CD4-positive, alpha-beta T cell treated with Interleukin-4 for 1 hour (primary cell): ENCODE measurements at regions not wholly inside any gene's neighbourhood (a gene's known extent, or its start where the extent isn't known, plus 50 kb on each side); places are given as distances from the start of the nearest gene placed in this dataset.

Experiments
- DNase-seq, 2 donors: peaks; one replicate each; pipeline ENCODE4 v3.0.0-alpha.2; 2020 to 2022

- DNase-seq: no peak
Observed at GRCh38 chr12:82149045-82149444, 209.1 kb downstream of the CCDC59 start.

DNA sequence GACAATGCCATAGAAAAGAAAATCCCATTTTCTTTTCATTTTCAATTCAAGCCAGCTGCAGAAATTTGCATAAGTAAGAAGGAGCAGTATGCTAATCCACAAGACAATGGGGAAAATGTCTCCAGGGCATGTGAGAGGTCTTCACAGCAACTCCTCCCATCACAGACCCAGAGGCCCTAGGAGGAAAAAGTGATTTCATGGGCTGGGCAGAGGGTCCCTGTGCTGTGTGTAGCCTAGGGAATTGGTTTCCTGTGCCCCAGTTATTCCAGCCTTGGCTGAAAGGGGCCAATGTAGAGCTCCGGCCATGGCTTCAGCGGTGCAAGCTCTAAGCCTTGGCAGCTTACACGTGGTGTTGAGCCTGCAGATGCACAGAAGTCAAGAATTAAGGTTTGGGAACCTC lies 211.4 kb downstream of the CCDC59 start:
- no peak for DNase-seq

- DNase-seq: no peak
Observed at GRCh38 chr12:82144505-82144904, 213.7 kb downstream of the CCDC59 start.

DNA sequence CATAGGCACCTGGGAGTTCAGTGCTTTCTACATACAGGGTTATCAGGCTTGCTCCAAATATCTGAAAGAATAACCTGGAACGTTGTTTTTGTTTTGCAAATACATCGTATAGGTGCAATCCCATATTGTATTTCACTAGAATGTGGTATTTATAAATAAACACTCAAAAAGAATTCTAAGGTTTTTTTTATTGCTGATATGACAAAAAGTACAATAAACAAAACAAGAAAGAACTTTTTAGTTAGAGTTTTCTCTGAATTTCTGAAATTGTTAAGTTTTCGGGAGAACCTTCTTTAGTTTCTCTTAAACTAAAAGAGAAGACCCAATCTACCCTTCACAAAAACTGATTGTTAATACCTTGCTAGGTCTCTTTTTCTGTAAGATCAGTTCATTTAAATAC lies 225.8 kb downstream of the CCDC59 start:
- DNase-seq: no peak

DNA sequence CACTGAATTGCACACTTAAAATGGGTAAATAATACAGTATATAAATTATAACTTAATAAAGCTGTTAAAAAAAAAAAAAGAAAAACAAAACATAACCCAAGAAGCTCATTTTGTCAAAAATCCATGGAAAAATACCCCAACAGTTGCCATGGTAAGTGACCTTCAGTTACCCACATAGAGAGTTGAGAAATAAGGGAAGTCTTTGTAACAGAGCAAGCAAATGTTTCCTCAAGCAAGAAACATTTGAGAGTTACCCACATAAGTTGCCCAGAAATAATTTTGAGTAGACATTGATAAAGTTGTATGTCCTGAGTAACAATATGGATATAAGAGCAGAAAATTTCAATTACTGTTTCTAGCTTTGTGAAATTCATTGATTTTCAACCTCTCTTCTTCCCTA lies 227.4 kb downstream of the CCDC59 start:
- DNase-seq: no peak

GRCh38 chr12:82124711-82125380 lies 233.3 kb downstream of the CCDC59 start:
- DNase-seq: no peak

- DNase-seq: no peak
Observed at GRCh38 chr12:82121545-82121944, 236.6 kb downstream of the CCDC59 start.

GRCh38 chr12:82120901-82121300 lies 237.3 kb downstream of the CCDC59 start:
- no peak for DNase-seq

DNA sequence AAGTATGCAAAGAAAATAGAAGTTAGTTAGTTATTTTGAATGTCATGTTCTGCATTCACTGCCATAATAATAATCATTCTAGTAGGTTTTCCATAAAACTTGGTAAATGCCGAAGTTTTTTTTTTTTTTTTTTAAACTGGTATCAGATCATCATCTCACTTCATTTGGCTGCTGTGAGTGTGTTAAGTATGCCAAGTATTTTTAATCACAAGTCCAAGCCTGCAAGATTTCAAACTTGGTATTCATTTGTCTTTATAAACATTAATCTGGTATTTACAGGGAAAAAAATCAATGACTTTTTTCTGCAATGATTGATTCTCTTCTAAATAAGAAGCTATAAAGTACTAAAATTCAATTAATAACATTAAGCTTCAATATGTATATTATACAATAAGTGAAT lies 248.9 kb downstream of the CCDC59 start:
- no peak for DNase-seq

DNA sequence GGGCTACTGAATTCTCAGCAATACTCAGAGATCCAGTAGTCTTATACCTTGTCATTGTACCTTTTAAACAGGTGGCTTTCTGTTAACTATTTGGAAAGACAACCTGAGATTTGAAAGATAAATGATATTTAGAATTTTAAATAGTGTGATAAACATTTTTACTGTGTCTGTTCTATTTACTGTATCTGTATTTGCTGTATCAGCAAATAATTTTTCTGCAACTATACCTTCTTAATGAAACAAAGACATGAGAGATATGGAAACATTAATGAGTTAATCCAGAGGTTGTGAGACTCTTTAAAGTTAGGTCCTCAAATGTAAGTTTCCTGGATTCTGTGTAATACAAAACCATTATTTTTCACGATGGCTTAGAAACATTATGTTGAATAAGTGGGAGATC lies 249.6 kb downstream of the CCDC59 start:
- DNase-seq: no peak

GRCh38 chr12:82099216-82099615 lies 259.0 kb downstream of the CCDC59 start:
- DNase-seq: no peak

GRCh38 chr12:82097877-82098276 lies 260.3 kb downstream of the CCDC59 start:
- no peak for DNase-seq

GRCh38 chr12:82097438-82097837 lies 260.7 kb downstream of the CCDC59 start:
- DNase-seq: no peak

DNA sequence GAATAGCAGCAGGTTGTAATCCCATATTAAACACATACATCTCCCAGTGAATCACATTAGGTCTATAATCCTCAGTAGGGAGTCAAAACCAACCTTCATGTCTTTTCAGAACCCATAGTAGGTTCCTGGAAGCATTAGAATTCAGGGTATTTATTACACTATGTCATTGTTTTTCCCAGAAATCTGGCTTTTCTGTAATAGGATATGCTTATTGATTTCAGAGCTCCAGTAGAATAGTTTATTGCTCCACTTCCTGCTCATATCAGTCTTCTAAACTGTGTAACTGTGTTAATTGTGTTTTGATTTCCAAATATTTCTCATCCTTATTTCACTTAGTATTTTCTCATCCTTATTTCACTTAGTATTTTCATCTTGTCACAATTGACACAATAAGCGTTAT lies 268.0 kb downstream of the CCDC59 start:
- DNase-seq: no peak

DNA sequence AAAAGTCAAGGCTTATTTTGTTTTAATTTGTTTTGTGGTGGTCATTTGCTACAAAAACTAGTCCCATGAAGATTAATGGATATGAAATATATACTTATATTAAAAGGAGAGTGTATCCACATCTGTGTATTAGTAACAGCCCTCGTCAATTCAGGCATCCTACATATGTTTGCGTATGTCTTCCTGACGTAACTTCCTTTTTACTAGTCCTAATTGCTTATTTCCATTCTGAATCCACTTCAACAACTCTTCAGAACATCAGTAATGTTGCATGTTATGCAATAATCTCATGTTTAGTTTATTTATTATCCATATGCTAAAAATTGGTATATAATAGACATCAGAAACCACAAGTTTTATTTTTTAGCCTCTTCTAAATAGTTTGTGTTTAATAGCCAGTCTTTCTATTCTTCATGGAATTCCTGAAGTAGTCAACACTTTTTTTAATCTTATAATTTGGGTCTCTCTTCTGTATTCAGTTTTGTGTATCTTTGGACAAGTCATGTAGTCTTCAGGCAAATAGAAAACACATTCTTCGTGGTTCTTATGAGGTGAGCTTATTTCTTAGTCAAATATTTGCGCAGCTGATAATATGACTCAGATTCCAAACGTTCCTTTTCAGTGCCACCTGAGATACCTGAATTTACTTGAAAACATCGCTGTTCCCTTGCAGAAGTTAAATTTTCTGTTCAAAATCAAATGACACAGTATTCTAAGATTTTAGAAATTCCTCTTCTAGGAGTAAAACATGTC lies 268.6 kb downstream of the CCDC59 start:
- DNase-seq: no peak

GRCh38 chr12:82082501-82082900 lies 275.7 kb downstream of the CCDC59 start:
- DNase-seq: no peak

GRCh38 chr12:82069931-82070514 lies 288.2 kb downstream of the CCDC59 start:
- DNase-seq: no peak

DNA sequence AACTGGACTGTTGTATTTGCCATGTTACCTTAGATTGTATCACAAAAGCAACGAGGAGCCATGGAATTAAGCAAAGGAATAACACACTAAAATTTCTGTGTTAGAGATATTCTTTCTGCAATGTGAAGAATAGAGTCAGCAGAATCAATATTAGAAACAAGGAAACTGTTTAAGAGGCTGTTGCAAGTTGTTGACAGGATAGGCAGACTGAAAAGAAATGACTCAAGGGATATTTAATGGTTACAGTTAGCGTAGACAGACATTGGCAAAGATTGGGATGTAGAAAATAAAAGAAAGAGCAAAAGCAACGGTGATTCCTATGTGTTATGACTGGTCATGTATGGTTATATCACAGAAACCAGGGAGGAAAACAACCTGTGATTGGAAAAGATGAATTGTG lies 299.0 kb upstream of the PPFIA2 start:
- DNase-seq: no peak

DNA sequence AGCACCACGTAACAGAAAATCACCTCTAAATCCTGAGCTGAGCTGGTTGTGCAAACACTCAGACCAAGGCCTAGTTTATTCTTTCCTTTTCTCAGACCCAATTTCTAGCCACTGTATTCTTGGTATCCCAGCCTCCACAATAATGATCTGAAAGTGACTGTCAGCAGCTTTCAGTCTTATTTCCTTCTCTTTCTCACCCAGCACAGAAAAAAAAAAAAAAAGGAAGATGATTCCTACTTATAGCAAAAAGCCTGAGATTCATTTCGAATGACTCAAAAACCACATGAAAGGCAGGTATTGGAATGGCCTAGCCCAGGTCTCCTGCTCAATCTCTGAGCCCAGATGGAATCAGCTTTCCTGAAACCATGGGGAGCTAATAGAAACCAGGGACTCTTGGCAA lies 298.6 kb upstream of the PPFIA2 start:
- DNase-seq: no peak

- no peak for DNase-seq
Observed at GRCh38 chr12:82055391-82055790, 296.2 kb upstream of the PPFIA2 start.

DNA sequence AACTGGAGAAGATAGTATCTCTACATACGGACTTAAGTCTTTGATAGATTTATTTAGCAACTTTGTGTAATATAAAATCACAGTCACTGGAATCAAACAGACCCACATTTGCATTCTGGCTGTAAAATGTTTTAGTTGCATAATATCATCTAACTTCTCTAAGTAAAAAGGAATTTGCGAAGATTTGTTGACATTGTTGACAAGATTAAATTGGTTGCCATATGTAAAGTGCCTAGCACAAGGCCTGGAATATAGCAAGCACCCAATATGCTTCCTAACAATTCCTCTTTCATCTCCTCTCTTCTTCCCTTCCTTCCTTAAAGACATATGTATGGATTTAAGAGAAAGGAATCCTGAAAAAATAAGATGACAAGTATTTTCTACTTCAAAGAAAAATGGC lies 295.4 kb upstream of the PPFIA2 start:
- no peak for DNase-seq

- DNase-seq: no peak
Observed at GRCh38 chr12:82047446-82047845, 288.3 kb upstream of the PPFIA2 start.

DNA sequence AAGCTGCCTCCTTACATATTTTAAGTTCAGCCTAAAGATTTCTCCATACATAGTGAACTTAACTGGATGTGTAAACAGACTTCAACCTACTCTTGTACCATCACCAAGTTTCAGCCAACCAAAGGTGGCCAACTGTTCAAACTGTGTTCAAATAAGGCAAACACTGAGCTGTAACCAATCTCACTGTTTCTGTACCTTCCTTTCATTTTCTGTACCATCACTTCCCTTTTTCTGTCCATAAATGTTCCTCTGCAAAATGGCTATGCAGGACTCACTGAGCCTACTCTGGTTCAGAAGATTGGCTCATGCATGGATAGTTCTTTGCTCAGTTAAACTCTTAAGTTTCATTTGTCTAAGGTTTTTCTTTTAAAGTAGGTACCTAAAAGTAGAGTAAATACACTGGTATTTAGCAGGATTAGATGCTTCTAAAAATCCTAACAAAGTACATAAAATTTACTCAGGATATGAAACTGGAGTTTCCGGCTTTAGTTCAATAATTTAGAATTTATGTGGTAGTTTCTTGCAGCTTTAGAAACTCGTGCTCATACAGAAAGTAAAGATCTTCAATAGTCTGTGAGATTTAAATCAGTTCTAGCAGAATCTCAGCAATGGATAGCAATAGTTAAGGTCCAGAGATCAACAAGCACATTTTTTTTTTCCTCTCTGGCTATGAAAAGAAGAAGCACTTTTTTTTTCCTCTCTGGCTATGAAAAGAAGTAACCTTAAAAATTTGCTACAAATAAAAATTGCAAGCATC lies 282.0 kb upstream of the PPFIA2 start:
- DNase-seq: no peak

DNA sequence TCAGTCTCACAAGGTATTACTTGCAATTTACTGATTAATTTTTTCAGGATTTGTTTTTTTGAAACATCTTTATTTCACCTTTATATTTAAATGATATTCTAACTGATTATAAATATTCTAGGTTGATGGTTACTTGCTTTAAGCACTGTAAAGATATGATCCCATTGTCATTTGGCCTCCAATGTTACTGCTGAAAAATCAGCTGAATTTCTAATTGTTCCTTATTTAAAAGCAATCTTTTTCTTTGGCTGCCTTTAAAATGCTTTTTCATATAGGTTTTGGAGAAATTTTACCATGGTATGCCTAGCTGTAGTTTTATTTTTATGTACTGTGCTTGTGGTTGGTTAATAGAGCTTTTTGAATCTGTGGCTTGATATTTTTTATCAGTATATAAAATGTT lies 275.6 kb upstream of the PPFIA2 start:
- no peak for DNase-seq
